SU-DHL-6 (cell line): ENCODE measurements at regions not wholly inside any gene's neighbourhood (a gene's known extent, or its start where the extent isn't known, plus 50 kb on each side); places are given as distances from the start of the nearest gene placed in this dataset.

Experiments used
- H2AFZ ChIP-seq: fragments of 200-600 bp; sonication (generic); 2 replicates; pipeline ENCODE4 v1.6.1; 2014; ENCODE audit warnings: low read depth, mild to moderate bottlenecking, moderate library complexity, mixed read lengths, antibody characterized with exemption, low read length; ENCODE audit not compliant: severe bottlenecking
- H3F3A ChIP-seq: fragments of 200-600 bp; shearing (Covaris generic); 2 replicates; pipeline ENCODE4 v1.6.0; 2016; ENCODE audit warnings: antibody characterized with exemption, mild to moderate bottlenecking; ENCODE audit not compliant: insufficient read depth
- H3K27ac ChIP-seq: fragments of 200-600 bp; sonication (generic); 2 replicates; pipeline ENCODE4 v1.5.1; 2016; ENCODE audit warnings: low read depth, mild to moderate bottlenecking, low read length, moderate library complexity, mixed read lengths
- H3K27me3 ChIP-seq: fragments of 200-600 bp; sonication (generic), shearing (Covaris generic); 2 replicates; pipeline ENCODE4 v1.6.0; 2014; ENCODE audit warnings: mild to moderate bottlenecking, low read length
- H3K36me3 ChIP-seq: fragments of 200-600 bp; sonication (generic); 2 replicates; pipeline ENCODE4 v1.6.1; 2014; ENCODE audit warnings: mild to moderate bottlenecking, low read length, mixed read lengths
- H3K4me2 ChIP-seq: fragments of 300-600, 200-600 bp; shearing (Covaris generic), sonication (generic); 2 replicates; pipeline ENCODE4 v1.6.0; 2014; ENCODE audit warnings: low read length, low read depth, mild to moderate bottlenecking; ENCODE audit not compliant: poor library complexity, severe bottlenecking
- H3K4me3 ChIP-seq: fragments of 200-600 bp; sonication (generic); 2 replicates; pipeline ENCODE4 v1.5.1; 2014; ENCODE audit warnings: antibody characterized with exemption, low read length, mild to moderate bottlenecking, mixed read lengths; ENCODE audit not compliant: insufficient read depth, poor library complexity, severe bottlenecking
- H3K79me2 ChIP-seq: fragments of 200-600 bp; sonication (generic); 2 replicates; pipeline ENCODE4 v1.6.1; 2014; ENCODE audit warnings: mild to moderate bottlenecking, low read length, moderate library complexity; ENCODE audit not compliant: insufficient read depth
- H3K9ac ChIP-seq: fragments of 200-600 bp; sonication (generic); 2 replicates; pipeline ENCODE4 v1.7.0; 2014; ENCODE audit warnings: mild to moderate bottlenecking, low read length
- H3K9me2 ChIP-seq: fragments of 200-600 bp; sonication (generic); replicated peaks from 2 replicates; pipeline ENCODE4 v1.6.1; 2014; ENCODE audit warnings: low read length; ENCODE audit not compliant: insufficient read depth
- H3K9me3 ChIP-seq: fragments of 200-600 bp; sonication (generic); 2 replicates; pipeline ENCODE4 v1.6.1; 2014; ENCODE audit warnings: low read length, mixed read lengths; ENCODE audit not compliant: insufficient read depth
- H4K20me1 ChIP-seq: fragments of 200-600 bp; sonication (generic); 2 replicates; pipeline ENCODE4 v1.6.1; 2014; ENCODE audit warnings: low read depth, mild to moderate bottlenecking, antibody characterized with exemption, low read length, moderate library complexity, mixed read lengths
- CTCF ChIP-seq: fragments of 200-600 bp; sonication (generic); IDR thresholded peaks from one replicate; pipeline ENCODE4 v1.5.1; 2017; ENCODE audit warnings: antibody characterized with exemption, mild to moderate bottlenecking, low read length, moderate library complexity; ENCODE audit not compliant: insufficient read depth, poor library complexity, severe bottlenecking
- EZH2phosphoT487 ChIP-seq: fragments of 200-600 bp; sonication (generic), shearing (Covaris generic); conservative IDR thresholded peaks from 2 replicates; pipeline ENCODE4 v1.6.1; 2018; ENCODE audit warnings: mild to moderate bottlenecking, antibody characterized with exemption, low read length, moderate library complexity, mixed read lengths

GRCh38 chr13:26993780-26994179 is 177.8 kb downstream of the USP12 start:
- no peak overlapping the region for H3K27ac ChIP-seq
- H4K20me1 ChIP-seq: no peaks in the 10 kb centered on the region
- H3K36me3 ChIP-seq: no peaks in the 10 kb centered on the region
- H3K9me3 ChIP-seq: no peaks in the 10 kb centered on the region
- no peak for TF ChIP-seq CTCF
- TF ChIP-seq EZH2phosphoT487: no peak
- no peaks in the 10 kb centered on the region for H3K9me2 ChIP-seq
- H3F3A ChIP-seq: no peaks in the 10 kb centered on the region
- H3K27me3 ChIP-seq: no peaks in the 10 kb centered on the region
- no peak overlapping the region for H3K9ac ChIP-seq
- no peak overlapping the region for H3K4me3 ChIP-seq
- H3K4me2 ChIP-seq: no peak overlapping the region
- no peak overlapping the region for H2AFZ ChIP-seq
- no peaks in the 10 kb centered on the region for H3K79me2 ChIP-seq

- Histone ChIP-seq H2AFZ (no peak overlapping the region), H3K79me2 (no peaks in the 10 kb centered on the region), H3K27ac (no peak overlapping the region), H3K27me3 (no peaks in the 10 kb centered on the region), H3F3A (no peaks in the 10 kb centered on the region), H3K36me3 (no peaks in the 10 kb centered on the region), H3K9ac (no peak overlapping the region), H3K4me3 (no peak overlapping the region), H3K9me2 (no peaks in the 10 kb centered on the region), H3K4me2 (no peak overlapping the region), H3K9me3 (no peaks in the 10 kb centered on the region), H4K20me1 (no peaks in the 10 kb centered on the region)
- TF ChIP-seq CTCF (no peak), EZH2phosphoT487 (no peak)
Observed at GRCh38 chr13:26992951-26993719, 178.5 kb downstream of the USP12 start.

GRCh38 chr13:26991508-26992181 is 180.0 kb downstream of the USP12 start:
- H3K36me3 ChIP-seq: no peaks in the 10 kb centered on the region
- H3K9me3 ChIP-seq: no peaks in the 10 kb centered on the region
- H3F3A ChIP-seq: no peaks in the 10 kb centered on the region
- H4K20me1 ChIP-seq: no peaks in the 10 kb centered on the region
- no peak overlapping the region for H3K4me3 ChIP-seq
- no peak overlapping the region for H3K4me2 ChIP-seq
- H3K9ac ChIP-seq: no peak overlapping the region
- TF ChIP-seq EZH2phosphoT487 (no peak), CTCF (no peak)
- no peaks in the 10 kb centered on the region for H3K27me3 ChIP-seq
- H3K27ac ChIP-seq: no peak overlapping the region
- no peaks in the 10 kb centered on the region for H3K9me2 ChIP-seq
- H3K79me2 ChIP-seq: no peaks in the 10 kb centered on the region
- no peak overlapping the region for H2AFZ ChIP-seq
